ENCODE measurements at regions not wholly inside any gene's neighbourhood (a gene's known extent, or its start where the extent isn't known, plus 50 kb on each side); places are given as distances from the start of the nearest gene placed in this dataset.

- no peaks in the 10 kb centered on the region for H3K36me3 ChIP-seq (ENCODE audit: control insufficient read depth, insufficient read depth, low read length)
- Mint-ChIP-seq H3K9me3 (no peaks in the 10 kb centered on the region), H3K36me3 (no peaks in the 10 kb centered on the region), H3K27ac (no peak overlapping the region), H3K4me1 (no peaks in the 10 kb centered on the region), H3K4me3 (no peak overlapping the region), H3K27me3 (ENCODE audit: low read depth in 2 of 2) (peaks cover 7 to 8% of the 10 kb centered on the region in 2 donors)
- no peaks in the 10 kb centered on the region for H3K27me3 ChIP-seq (ENCODE audit: control insufficient read depth, insufficient read depth, low read length)
- no peak for DNase-seq
- intact Hi-C loops (cut with micrococcal nuclease) = no loop called here
- H3K27ac ChIP-seq (ENCODE audit: low read length) = no peak overlapping the region
- 98% methylated on average over 8 of the region's 8 CpGs for WGBS (ENCODE audit: insufficient coverage)
- no peaks in the 10 kb centered on the region for H3K4me1 ChIP-seq (ENCODE audit: control insufficient read depth, insufficient read depth, low read length)
- TF ChIP-seq CTCF (IDR thresholded peaks at IDR 0.05) = no peak
- ATAC-seq = no peak
- H3K4me3 ChIP-seq (ENCODE audit: low read length) = no peak overlapping the region
- no peaks in the 10 kb centered on the region for H3K9me3 ChIP-seq (ENCODE audit: control insufficient read depth, insufficient read depth, low read length)
Observed at GRCh38 chr16:80418517-80419355, 122.1 kb upstream of the DYNLRB2 start.

GRCh38 chr16:80417706-80418271 is 123.0 kb upstream of the DYNLRB2 start:
- no peaks in the 10 kb centered on the region for H3K4me1 ChIP-seq (ENCODE audit: control insufficient read depth, insufficient read depth, low read length)
- H3K27me3 ChIP-seq (ENCODE audit: control insufficient read depth, insufficient read depth, low read length) = no peaks in the 10 kb centered on the region
- no peaks in the 10 kb centered on the region for H3K36me3 ChIP-seq (ENCODE audit: control insufficient read depth, insufficient read depth, low read length)
- no peak overlapping the region for H3K4me3 ChIP-seq (ENCODE audit: low read length)
- DNase-seq (no peak), ATAC-seq (no peak)
- H3K27ac Mint-ChIP-seq = no peak overlapping the region
- H3K4me1 Mint-ChIP-seq = no peaks in the 10 kb centered on the region
- intact Hi-C loops (cut with micrococcal nuclease) = no loop called here
- TF ChIP-seq CTCF (IDR thresholded peaks at IDR 0.05) = no peak
- H3K9me3 ChIP-seq (ENCODE audit: control insufficient read depth, insufficient read depth, low read length) = no peaks in the 10 kb centered on the region
- no peaks in the 10 kb centered on the region for H3K36me3 Mint-ChIP-seq
- whole genome bisulfite sequencing (ENCODE audit: insufficient coverage) = 87% methylated on average over 4 of the region's 4 CpGs
- H3K27ac ChIP-seq (ENCODE audit: low read length) = no peak overlapping the region
- H3K9me3 Mint-ChIP-seq = no peaks in the 10 kb centered on the region
- H3K4me3 Mint-ChIP-seq = no peak overlapping the region
- H3K27me3 Mint-ChIP-seq (ENCODE audit: low read depth in 2 of 2) = peaks cover 7 to 8% of the 10 kb centered on the region in 2 donors

- intact Hi-C loops (cut with micrococcal nuclease) = no loop called here
Observed at GRCh38 chr16:80408014-80408413, 132.8 kb upstream of the DYNLRB2 start.

More at GRCh38 chr16:80408014-80408413, 132.8 kb upstream of the DYNLRB2 start:
- H3K27me3 Mint-ChIP-seq (ENCODE audit: low read depth in 2 of 2) = peaks cover 13 to 36% of the 10 kb centered on the region in 2 donors
- Histone ChIP-seq H3K27ac (ENCODE audit: low read length) (no peak overlapping the region), H3K4me3 (ENCODE audit: low read length) (no peak overlapping the region), H3K36me3 (ENCODE audit: control insufficient read depth, insufficient read depth, low read length) (no peaks in the 10 kb centered on the region), H3K4me1 (ENCODE audit: control insufficient read depth, insufficient read depth, low read length) (no peaks in the 10 kb centered on the region), H3K27me3 (ENCODE audit: control insufficient read depth, insufficient read depth, low read length) (no peaks in the 10 kb centered on the region), H3K9me3 (ENCODE audit: control insufficient read depth, insufficient read depth, low read length) (no peaks in the 10 kb centered on the region)
- no peak for TF ChIP-seq CTCF (IDR thresholded peaks at IDR 0.05)
- H3K4me1 Mint-ChIP-seq = no peaks in the 10 kb centered on the region
- WGBS (ENCODE audit: insufficient coverage) = no CpG with 5 or more reads among the region's 1 CpG
- no peak overlapping the region for H3K27ac Mint-ChIP-seq
- DNase-seq (no peak), ATAC-seq (no peak)
- no peaks in the 10 kb centered on the region for H3K9me3 Mint-ChIP-seq
- H3K4me3 Mint-ChIP-seq = no peak overlapping the region
- H3K36me3 Mint-ChIP-seq = no peaks in the 10 kb centered on the region
